ENCODE measurements at regions not wholly inside any gene's neighbourhood (a gene's known extent, or its start where the extent isn't known, plus 50 kb on each side); places are given as distances from the start of the nearest gene placed in this dataset.

DNA sequence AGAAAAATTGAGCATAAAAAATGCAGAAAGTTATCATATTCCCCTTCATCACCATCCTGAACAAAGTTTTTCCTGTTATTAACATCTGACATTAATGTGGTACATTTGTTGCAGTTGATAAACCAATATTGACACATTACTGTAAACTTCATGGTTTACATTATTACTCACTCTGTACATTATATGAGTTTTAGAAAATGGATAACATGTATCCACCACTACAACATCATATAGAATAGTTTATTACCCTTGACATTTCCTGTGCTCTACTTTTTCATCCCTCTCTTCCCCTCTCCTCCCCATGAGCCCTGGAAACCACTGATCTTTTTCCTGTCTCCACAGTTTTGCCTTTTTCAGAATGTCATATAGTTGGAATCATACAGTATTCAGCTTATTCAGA lies 618.6 kb upstream of the TMEFF2 start:
- TF ChIP-seq ZNF839 (CRISPR knock-in tag; IDR thresholded peaks at IDR 0.05; ENCODE audit: borderline replicate concordance) (no peak), ZNF468 (CRISPR knock-in tag; IDR thresholded peaks at IDR 0.05) (no peak), POLR2AphosphoS5 (IDR thresholded peaks at IDR 0.05; ENCODE audit: low read depth, low read length) (no peak), SMAD1 (CRISPR knock-in tag; IDR thresholded peaks at IDR 0.05; ENCODE audit: borderline replicate concordance, low read depth) (no peak), ZNF225 (CRISPR knock-in tag; IDR thresholded peaks at IDR 0.05) (no peak), SETDB1 (CRISPR knock-in tag; IDR thresholded peaks at IDR 0.05; ENCODE audit: borderline replicate concordance) (no peak), GABPA (IDR thresholded peaks at IDR 0.05; ENCODE audit: low read depth, low read length) (no peak), GABPA (CRISPR knock-in tag; IDR thresholded peaks at IDR 0.05; ENCODE audit: low read depth) (no peak), CBX2 (IDR thresholded peaks at IDR 0.05; ENCODE audit: low read depth, low read length) (no peak), CBX2 (CRISPR knock-in tag; IDR thresholded peaks at IDR 0.05; ENCODE audit: low read depth) (no peak), HNRNPL (IDR thresholded peaks at IDR 0.05; ENCODE audit: low read depth, low read length) (no peak)
- TF ChIP-seq, protein P1, sequence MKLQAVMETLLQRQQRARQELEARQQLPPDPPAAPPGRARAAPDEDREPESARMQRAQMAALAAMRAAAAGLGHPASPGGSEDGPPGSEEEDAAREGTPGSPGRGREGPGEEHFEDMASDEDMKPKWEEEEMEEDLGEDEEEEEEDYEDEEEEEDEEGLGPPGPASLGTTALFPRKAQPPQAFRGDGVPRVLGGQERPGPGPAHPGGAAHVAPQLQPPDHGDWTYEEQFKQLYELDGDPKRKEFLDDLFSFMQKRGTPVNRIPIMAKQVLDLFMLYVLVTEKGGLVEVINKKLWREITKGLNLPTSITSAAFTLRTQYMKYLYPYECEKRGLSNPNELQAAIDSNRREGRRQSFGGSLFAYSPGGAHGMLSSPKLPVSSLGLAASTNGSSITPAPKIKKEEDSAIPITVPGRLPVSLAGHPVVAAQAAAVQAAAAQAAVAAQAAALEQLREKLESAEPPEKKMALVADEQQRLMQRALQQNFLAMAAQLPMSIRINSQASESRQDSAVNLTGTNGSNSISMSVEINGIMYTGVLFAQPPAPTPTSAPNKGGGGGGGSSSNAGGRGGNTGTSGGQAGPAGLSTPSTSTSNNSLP (IDR thresholded peaks at IDR 0.05; ENCODE audit: low read depth, low read length): no peak
- TF ChIP-seq, protein P2, sequence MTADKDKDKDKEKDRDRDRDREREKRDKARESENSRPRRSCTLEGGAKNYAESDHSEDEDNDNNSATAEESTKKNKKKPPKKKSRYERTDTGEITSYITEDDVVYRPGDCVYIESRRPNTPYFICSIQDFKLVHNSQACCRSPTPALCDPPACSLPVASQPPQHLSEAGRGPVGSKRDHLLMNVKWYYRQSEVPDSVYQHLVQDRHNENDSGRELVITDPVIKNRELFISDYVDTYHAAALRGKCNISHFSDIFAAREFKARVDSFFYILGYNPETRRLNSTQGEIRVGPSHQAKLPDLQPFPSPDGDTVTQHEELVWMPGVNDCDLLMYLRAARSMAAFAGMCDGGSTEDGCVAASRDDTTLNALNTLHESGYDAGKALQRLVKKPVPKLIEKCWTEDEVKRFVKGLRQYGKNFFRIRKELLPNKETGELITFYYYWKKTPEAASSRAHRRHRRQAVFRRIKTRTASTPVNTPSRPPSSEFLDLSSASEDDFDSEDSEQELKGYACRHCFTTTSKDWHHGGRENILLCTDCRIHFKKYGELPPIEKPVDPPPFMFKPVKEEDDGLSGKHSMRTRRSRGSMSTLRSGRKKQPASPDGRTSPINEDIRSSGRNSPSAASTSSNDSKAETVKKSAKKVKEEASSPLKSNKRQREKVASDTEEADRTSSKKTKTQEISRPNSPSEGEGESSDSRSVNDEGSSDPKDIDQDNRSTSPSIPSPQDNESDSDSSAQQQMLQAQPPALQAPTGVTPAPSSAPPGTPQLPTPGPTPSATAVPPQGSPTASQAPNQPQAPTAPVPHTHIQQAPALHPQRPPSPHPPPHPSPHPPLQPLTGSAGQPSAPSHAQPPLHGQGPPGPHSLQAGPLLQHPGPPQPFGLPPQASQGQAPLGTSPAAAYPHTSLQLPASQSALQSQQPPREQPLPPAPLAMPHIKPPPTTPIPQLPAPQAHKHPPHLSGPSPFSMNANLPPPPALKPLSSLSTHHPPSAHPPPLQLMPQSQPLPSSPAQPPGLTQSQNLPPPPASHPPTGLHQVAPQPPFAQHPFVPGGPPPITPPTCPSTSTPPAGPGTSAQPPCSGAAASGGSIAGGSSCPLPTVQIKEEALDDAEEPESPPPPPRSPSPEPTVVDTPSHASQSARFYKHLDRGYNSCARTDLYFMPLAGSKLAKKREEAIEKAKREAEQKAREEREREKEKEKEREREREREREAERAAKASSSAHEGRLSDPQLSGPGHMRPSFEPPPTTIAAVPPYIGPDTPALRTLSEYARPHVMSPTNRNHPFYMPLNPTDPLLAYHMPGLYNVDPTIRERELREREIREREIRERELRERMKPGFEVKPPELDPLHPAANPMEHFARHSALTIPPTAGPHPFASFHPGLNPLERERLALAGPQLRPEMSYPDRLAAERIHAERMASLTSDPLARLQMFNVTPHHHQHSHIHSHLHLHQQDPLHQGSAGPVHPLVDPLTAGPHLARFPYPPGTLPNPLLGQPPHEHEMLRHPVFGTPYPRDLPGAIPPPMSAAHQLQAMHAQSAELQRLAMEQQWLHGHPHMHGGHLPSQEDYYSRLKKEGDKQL (CRISPR knock-in tag; IDR thresholded peaks at IDR 0.05; ENCODE audit: low read depth): no peak
- TF ChIP-seq, protein P3, sequence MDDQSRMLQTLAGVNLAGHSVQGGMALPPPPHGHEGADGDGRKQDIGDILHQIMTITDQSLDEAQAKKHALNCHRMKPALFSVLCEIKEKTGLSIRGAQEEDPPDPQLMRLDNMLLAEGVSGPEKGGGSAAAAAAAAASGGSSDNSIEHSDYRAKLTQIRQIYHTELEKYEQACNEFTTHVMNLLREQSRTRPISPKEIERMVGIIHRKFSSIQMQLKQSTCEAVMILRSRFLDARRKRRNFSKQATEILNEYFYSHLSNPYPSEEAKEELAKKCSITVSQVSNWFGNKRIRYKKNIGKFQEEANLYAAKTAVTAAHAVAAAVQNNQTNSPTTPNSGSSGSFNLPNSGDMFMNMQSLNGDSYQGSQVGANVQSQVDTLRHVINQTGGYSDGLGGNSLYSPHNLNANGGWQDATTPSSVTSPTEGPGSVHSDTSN (CRISPR knock-in tag; IDR thresholded peaks at IDR 0.05; ENCODE audit: borderline replicate concordance): no peak
